ENCODE measurements at regions not wholly inside any gene's neighbourhood (a gene's known extent, or its start where the extent isn't known, plus 50 kb on each side); places are given as distances from the start of the nearest gene placed in this dataset.

- Histone ChIP-seq H3K4me1 (no peaks in the 10 kb centered on the region), H3K27ac (no peak overlapping the region), H3K4me3 (no peak overlapping the region), H3K36me3 (ENCODE audit: insufficient read depth in 1 of 2, low read depth in 1 of 2) (no peaks in the 10 kb centered on the region), H3K9me3 (no peaks in the 10 kb centered on the region), H3K27me3 (ENCODE audit: insufficient read depth in 3 of 3, low read length in 2 of 3) (no peaks in the 10 kb centered on the region)
- no peak for ATAC-seq
- DNase-seq, result no peak
- WGBS, 3 donors, result 89 to 96% (median 89%) methylated on average over 4 of the region's 4 CpGs
- intact Hi-C loops (cut with DNase I), result no loop called here
- TF ChIP-seq CTCF (IDR thresholded peaks at IDR 0.05), result no peak
Measured at GRCh38 chr12:94062796-94063635, 85.4 kb upstream of the PLXNC1 start.

GRCh38 chr12:94070520-94070919 lies 77.9 kb upstream of the PLXNC1 start:
- 85 to 94% (median 94%) methylated on average over 3 to 5 of the region's 5 CpGs for WGBS, 3 donors
- H3K4me3 ChIP-seq, result no peak overlapping the region
- peaks cover 3% of the 10 kb centered on the region for H3K9me3 ChIP-seq
- no peaks in the 10 kb centered on the region for H3K27me3 ChIP-seq (ENCODE audit: insufficient read depth in 3 of 3, low read length in 2 of 3)
- TF ChIP-seq CTCF (IDR thresholded peaks at IDR 0.05), result no peak
- intact Hi-C loops (cut with DNase I), result loop anchor here in 1 of 2 donors (5.0 to 10.0 kb wide), 4 partner anchors 88 to 496 kb away; partner anchors contain the start of gene SOCS2
- H3K4me1 ChIP-seq, result peaks cover 21% of the 10 kb centered on the region
- no peaks in the 10 kb centered on the region for H3K36me3 ChIP-seq (ENCODE audit: insufficient read depth in 1 of 2, low read depth in 1 of 2)
- ATAC-seq, result no peak
- no peak for DNase-seq
- no peak overlapping the region for H3K27ac ChIP-seq

- peaks cover 3% of the 10 kb centered on the region for H3K9me3 ChIP-seq
- DNase-seq, result no peak
- no peak overlapping the region for H3K27ac ChIP-seq
- H3K4me1 ChIP-seq, result peaks cover 21% of the 10 kb centered on the region
- no peaks in the 10 kb centered on the region for H3K36me3 ChIP-seq (ENCODE audit: insufficient read depth in 1 of 2, low read depth in 1 of 2)
- no peak overlapping the region for H3K4me3 ChIP-seq
- TF ChIP-seq CTCF (IDR thresholded peaks at IDR 0.05), result no peak
- ATAC-seq, result no peak
- H3K27me3 ChIP-seq (ENCODE audit: insufficient read depth in 3 of 3, low read length in 2 of 3), result no peaks in the 10 kb centered on the region
- intact Hi-C loops (cut with DNase I), result loop anchor here in 1 of 2 donors (5.0 to 10.0 kb wide), 4 partner anchors 89 to 496 kb away; partner anchors contain the start of gene SOCS2
- 54 to 62% (median 59%) methylated on average over 2 of the region's 2 CpGs for WGBS, 3 donors
Measured at GRCh38 chr12:94071258-94071657, 77.1 kb upstream of the PLXNC1 start.

- intact Hi-C loops (cut with DNase I), result loop anchor here in 1 of 2 donors (5.0 to 10.0 kb wide), 4 partner anchors 91 to 499 kb away; partner anchors contain the start of gene SOCS2
- 25 to 53% (median 37%) methylated on average over 9 of the region's 9 CpGs for WGBS, 3 donors
- Histone ChIP-seq H3K27me3 (ENCODE audit: insufficient read depth in 3 of 3, low read length in 2 of 3) (no peaks in the 10 kb centered on the region), H3K27ac (no peak overlapping the region), H3K36me3 (ENCODE audit: insufficient read depth in 1 of 2, low read depth in 1 of 2) (no peaks in the 10 kb centered on the region), H3K9me3 (peaks cover 3% of the 10 kb centered on the region), H3K4me3 (no peak overlapping the region), H3K4me1 (peaks cover 21% of the 10 kb centered on the region)
- TF ChIP-seq CTCF (IDR thresholded peaks at IDR 0.05), result no peak
- ATAC-seq, result peak; percentile 39 to 87 (median 85)
- peak; percentile 73 to 89 for DNase-seq
Measured at GRCh38 chr12:94073441-94074051, 74.8 kb upstream of the PLXNC1 start.
